WERI-Rb-1 (cell line): ENCODE measurements at regions not wholly inside any gene's neighbourhood (a gene's known extent, or its start where the extent isn't known, plus 50 kb on each side); places are given as distances from the start of the nearest gene placed in this dataset.

ENCODE experiments used
- DNase-seq: peaks from one replicate; pipeline ENCODE4 v3.0.0-alpha.2; 2020
- H3K27ac ChIP-seq: fragments of 250-450 bp; sonication (Bioruptor Pico); 2 replicates; pipeline ENCODE4 v1.5.1; 2020; ENCODE audit warnings: mild to moderate bottlenecking, moderate library complexity
- H3K27me3 ChIP-seq: fragments of 250-450 bp; sonication (Bioruptor Pico); 2 replicates; pipeline ENCODE4 v1.5.1; 2021; ENCODE audit warnings: mild to moderate bottlenecking, low read depth, moderate library complexity; ENCODE audit not compliant: insufficient read depth, severe bottlenecking
- H3K36me3 ChIP-seq: fragments of 250-450 bp; sonication (Bioruptor Pico); 2 replicates; pipeline ENCODE4 v1.5.1; 2020; ENCODE audit warnings: mild to moderate bottlenecking, moderate library complexity
- H3K4me3 ChIP-seq: 2 replicates; pipeline ENCODE4 v1.5.1; 2011; ENCODE audit warnings: low read depth, mild to moderate bottlenecking, control low read depth, low read length
- H3K9me3 ChIP-seq: fragments of 250-450 bp; sonication (Bioruptor Pico); 2 replicates; pipeline ENCODE4 v1.5.1; 2021; ENCODE audit warnings: mild to moderate bottlenecking, moderate library complexity; ENCODE audit not compliant: severe bottlenecking
- CTCF ChIP-seq: IDR thresholded peaks from 2 replicates; pipeline ENCODE4 v1.5.1; 2011; ENCODE audit warnings: low read depth, mild to moderate bottlenecking, control low read depth, inconsistent platforms, low read length

GRCh38 chr11:15560689-15561467 lies 446.2 kb downstream of the INSC start:
- H3K9me3 ChIP-seq = peaks cover 3% of the 10 kb centered on the region
- peaks cover 56% of the 10 kb centered on the region for H3K27me3 ChIP-seq
- H3K4me3 ChIP-seq = no peak overlapping the region
- no peak for TF ChIP-seq CTCF
- no peak for DNase-seq
- no peak overlapping the region for H3K27ac ChIP-seq
- H3K36me3 ChIP-seq = no peaks in the 10 kb centered on the region

- Histone ChIP-seq H3K36me3 (no peaks in the 10 kb centered on the region), H3K9me3 (peaks cover 3% of the 10 kb centered on the region), H3K4me3 (no peak overlapping the region), H3K27me3 (peaks cover 69% of the 10 kb centered on the region), H3K27ac (no peak overlapping the region)
- DNase-seq = no peak
- no peak for TF ChIP-seq CTCF
Observed at GRCh38 chr11:15562230-15562629, 447.5 kb downstream of the INSC start.

GRCh38 chr11:15563054-15563453 lies 448.3 kb downstream of the INSC start:
- H3K36me3 ChIP-seq = no peaks in the 10 kb centered on the region
- DNase-seq = no peak
- H3K4me3 ChIP-seq = no peak overlapping the region
- peaks cover 74% of the 10 kb centered on the region for H3K27me3 ChIP-seq
- no peak overlapping the region for H3K27ac ChIP-seq
- H3K9me3 ChIP-seq = peaks cover 3% of the 10 kb centered on the region
- TF ChIP-seq CTCF = no peak

- no peak overlapping the region for H3K4me3 ChIP-seq
- H3K36me3 ChIP-seq = no peaks in the 10 kb centered on the region
- peaks cover 3% of the 10 kb centered on the region for H3K9me3 ChIP-seq
- H3K27me3 ChIP-seq = peaks cover 73% of the 10 kb centered on the region
- TF ChIP-seq CTCF = no peak
- DNase-seq = no peak
- no peak overlapping the region for H3K27ac ChIP-seq
Observed at GRCh38 chr11:15565880-15566279, 451.2 kb downstream of the INSC start.

- no peak overlapping the region for H3K4me3 ChIP-seq
- H3K9me3 ChIP-seq = no peaks in the 10 kb centered on the region
- H3K27ac ChIP-seq = no peak overlapping the region
- H3K27me3 ChIP-seq = peaks cover 59% of the 10 kb centered on the region
- no peak for TF ChIP-seq CTCF
- no peaks in the 10 kb centered on the region for H3K36me3 ChIP-seq
- DNase-seq = no peak
Observed at GRCh38 chr11:15568440-15568839, 453.7 kb downstream of the INSC start.
